A673 (cell line): ENCODE measurements at regions not wholly inside any gene's neighbourhood (a gene's known extent, or its start where the extent isn't known, plus 50 kb on each side); places are given as distances from the start of the nearest gene placed in this dataset.

ENCODE experiments used
- EZH2 ChIP-seq: fragments of 200-600 bp; sonication (generic); IDR thresholded peaks from 2 replicates; pipeline ENCODE4 v1.6.1; 2017; ENCODE audit warnings: borderline replicate concordance, low read depth, mild to moderate bottlenecking, mixed read lengths, antibody characterized with exemption, low read length; ENCODE audit not compliant: poor library complexity, severe bottlenecking
- TF ChIP-seq, protein P1 (sequence below): fragments of 300-800, 200-600 bp; sonication (generic); conservative IDR thresholded peaks from 2 replicates; pipeline ENCODE4 v1.5.1; 2017; ENCODE audit warnings: low read depth, mild to moderate bottlenecking, antibody characterized with exemption, low read length, moderate library complexity, mixed read lengths

DNA sequence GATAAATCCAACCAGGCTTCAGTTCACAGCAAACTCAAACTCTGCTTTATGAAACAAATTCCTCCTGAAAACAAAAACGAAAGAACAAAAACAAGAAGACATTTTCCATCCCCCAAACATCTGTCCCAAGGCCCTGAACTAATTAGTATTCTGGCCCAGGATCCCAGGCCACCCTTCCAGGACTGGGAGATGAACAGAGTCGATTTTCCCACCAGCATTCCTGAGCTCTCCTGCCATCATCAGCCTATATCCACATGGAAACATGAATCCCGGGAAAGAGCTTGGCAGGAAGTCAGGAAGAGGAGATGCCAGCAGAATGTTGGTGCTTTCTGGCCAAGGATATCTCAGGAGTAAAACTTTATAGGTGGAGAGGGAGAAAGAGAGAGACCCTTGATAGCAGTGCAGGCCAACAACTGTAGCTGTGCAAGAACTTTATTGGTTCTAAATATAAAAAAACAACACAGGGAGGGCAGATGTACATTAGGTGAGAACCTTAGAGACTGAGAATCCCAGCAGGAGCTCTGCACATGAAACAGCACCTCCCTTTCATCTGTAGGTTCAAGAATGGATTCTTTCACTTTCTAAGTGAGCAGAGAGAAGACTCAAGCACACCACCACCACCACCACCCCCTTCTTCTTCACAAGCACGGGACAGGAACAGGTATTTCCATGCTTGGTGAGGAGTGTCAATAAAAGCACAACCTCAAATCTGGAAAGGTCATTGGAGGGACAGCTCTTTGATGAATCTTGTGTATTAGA, 190.7 kb upstream of the TAS2R1 start:
- TF ChIP-seq, protein P1, sequence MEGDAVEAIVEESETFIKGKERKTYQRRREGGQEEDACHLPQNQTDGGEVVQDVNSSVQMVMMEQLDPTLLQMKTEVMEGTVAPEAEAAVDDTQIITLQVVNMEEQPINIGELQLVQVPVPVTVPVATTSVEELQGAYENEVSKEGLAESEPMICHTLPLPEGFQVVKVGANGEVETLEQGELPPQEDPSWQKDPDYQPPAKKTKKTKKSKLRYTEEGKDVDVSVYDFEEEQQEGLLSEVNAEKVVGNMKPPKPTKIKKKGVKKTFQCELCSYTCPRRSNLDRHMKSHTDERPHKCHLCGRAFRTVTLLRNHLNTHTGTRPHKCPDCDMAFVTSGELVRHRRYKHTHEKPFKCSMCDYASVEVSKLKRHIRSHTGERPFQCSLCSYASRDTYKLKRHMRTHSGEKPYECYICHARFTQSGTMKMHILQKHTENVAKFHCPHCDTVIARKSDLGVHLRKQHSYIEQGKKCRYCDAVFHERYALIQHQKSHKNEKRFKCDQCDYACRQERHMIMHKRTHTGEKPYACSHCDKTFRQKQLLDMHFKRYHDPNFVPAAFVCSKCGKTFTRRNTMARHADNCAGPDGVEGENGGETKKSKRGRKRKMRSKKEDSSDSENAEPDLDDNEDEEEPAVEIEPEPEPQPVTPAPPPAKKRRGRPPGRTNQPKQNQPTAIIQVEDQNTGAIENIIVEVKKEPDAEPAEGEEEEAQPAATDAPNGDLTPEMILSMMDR: no peak
- no peak for TF ChIP-seq EZH2
